ENCODE measurements at regions not wholly inside any gene's neighbourhood (a gene's known extent, or its start where the extent isn't known, plus 50 kb on each side); places are given as distances from the start of the nearest gene placed in this dataset.

DNA sequence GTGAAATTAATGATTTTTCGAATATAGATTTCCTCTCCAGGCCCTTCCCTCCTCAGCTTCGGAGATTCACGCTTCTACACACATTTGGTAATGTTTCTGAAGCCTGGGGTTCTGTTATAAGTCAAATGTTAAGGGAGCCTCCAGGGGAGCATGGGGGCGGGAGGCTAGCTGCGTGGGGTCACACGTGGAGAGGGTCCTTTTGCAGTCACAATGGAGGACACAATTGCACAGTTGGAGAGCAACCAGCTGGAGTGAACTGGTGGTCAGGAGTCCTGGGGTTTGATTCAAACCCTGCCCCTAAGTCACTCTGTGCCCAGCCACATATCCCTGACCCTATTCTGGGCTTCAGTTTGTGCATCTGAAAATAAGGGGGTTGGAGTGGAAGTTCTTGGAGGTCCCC, 481.4 kb downstream of the CDK5RAP2 start:
- H3K4me1 ChIP-seq (ENCODE audit: control insufficient read depth, insufficient read depth, low read length), result no peaks in the 10 kb centered on the region
- no peak overlapping the region for H3K27ac ChIP-seq (ENCODE audit: low read depth, low read length)
- no peak overlapping the region for H3K9ac ChIP-seq (ENCODE audit: low read length)
- H3K36me3 ChIP-seq (ENCODE audit: control insufficient read depth, insufficient read depth, low read length), result no peaks in the 10 kb centered on the region
- no peak overlapping the region for H3K4me3 ChIP-seq (ENCODE audit: low read length)
- H3K27me3 ChIP-seq (ENCODE audit: control insufficient read depth, insufficient read depth, low read length), result no peaks in the 10 kb centered on the region

DNA sequence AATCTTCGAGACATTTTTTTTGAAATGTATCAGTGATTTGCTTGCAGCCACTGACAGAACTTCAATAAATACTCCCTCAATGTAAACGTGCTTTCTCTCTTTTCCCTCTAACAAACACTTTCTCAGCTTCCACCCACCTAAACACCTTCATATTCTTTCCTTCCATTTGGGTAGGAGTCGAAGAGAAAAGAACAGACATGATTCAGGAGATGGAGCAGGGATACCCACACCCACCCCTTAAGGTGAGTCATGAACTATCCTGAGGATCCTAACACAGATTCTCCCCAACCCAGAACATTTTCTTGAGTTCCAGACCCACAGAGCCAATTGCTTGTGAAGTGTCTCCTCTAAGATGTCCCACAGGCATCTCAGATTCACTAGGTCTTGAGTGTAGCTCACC, 488.8 kb downstream of the CDK5RAP2 start:
- Histone ChIP-seq H3K27me3 (ENCODE audit: control insufficient read depth, insufficient read depth, low read length) (no peaks in the 10 kb centered on the region), H3K27ac (ENCODE audit: low read depth, low read length) (no peak overlapping the region), H3K4me1 (ENCODE audit: control insufficient read depth, insufficient read depth, low read length) (no peaks in the 10 kb centered on the region), H3K36me3 (ENCODE audit: control insufficient read depth, insufficient read depth, low read length) (no peaks in the 10 kb centered on the region), H3K4me3 (ENCODE audit: low read length) (no peak overlapping the region), H3K9ac (ENCODE audit: low read length) (no peak overlapping the region)

GRCh38 chr9:120080849-120081248, 499.1 kb downstream of the CDK5RAP2 start:
- H3K27ac ChIP-seq (ENCODE audit: low read depth, low read length), result no peak overlapping the region
- no peaks in the 10 kb centered on the region for H3K4me1 ChIP-seq (ENCODE audit: control insufficient read depth, insufficient read depth, low read length)
- H3K9ac ChIP-seq (ENCODE audit: low read length), result no peak overlapping the region
- no peak overlapping the region for H3K4me3 ChIP-seq (ENCODE audit: low read length)
- H3K36me3 ChIP-seq (ENCODE audit: control insufficient read depth, insufficient read depth, low read length), result no peaks in the 10 kb centered on the region
- H3K27me3 ChIP-seq (ENCODE audit: control insufficient read depth, insufficient read depth, low read length), result no peaks in the 10 kb centered on the region

- no peak overlapping the region for H3K27ac ChIP-seq (ENCODE audit: low read depth, low read length)
Measured at GRCh38 chr9:120078112-120078511, 501.9 kb downstream of the CDK5RAP2 start.

GRCh38 chr9:120071760-120072159, 508.2 kb downstream of the CDK5RAP2 start:
- no peaks in the 10 kb centered on the region for H3K27me3 ChIP-seq (ENCODE audit: control insufficient read depth, insufficient read depth, low read length)
- no peak overlapping the region for H3K27ac ChIP-seq (ENCODE audit: low read depth, low read length)
- H3K9ac ChIP-seq (ENCODE audit: low read length), result no peak overlapping the region
- H3K36me3 ChIP-seq (ENCODE audit: control insufficient read depth, insufficient read depth, low read length), result no peaks in the 10 kb centered on the region
- no peaks in the 10 kb centered on the region for H3K4me1 ChIP-seq (ENCODE audit: control insufficient read depth, insufficient read depth, low read length)
- no peak overlapping the region for H3K4me3 ChIP-seq (ENCODE audit: low read length)

More at GRCh38 chr9:120078112-120078511, 501.9 kb downstream of the CDK5RAP2 start:
- H3K4me3 ChIP-seq (ENCODE audit: low read length), result no peak overlapping the region
- no peaks in the 10 kb centered on the region for H3K27me3 ChIP-seq (ENCODE audit: control insufficient read depth, insufficient read depth, low read length)
- H3K9ac ChIP-seq (ENCODE audit: low read length), result no peak overlapping the region
- H3K4me1 ChIP-seq (ENCODE audit: control insufficient read depth, insufficient read depth, low read length), result no peaks in the 10 kb centered on the region
- no peaks in the 10 kb centered on the region for H3K36me3 ChIP-seq (ENCODE audit: control insufficient read depth, insufficient read depth, low read length)

DNA sequence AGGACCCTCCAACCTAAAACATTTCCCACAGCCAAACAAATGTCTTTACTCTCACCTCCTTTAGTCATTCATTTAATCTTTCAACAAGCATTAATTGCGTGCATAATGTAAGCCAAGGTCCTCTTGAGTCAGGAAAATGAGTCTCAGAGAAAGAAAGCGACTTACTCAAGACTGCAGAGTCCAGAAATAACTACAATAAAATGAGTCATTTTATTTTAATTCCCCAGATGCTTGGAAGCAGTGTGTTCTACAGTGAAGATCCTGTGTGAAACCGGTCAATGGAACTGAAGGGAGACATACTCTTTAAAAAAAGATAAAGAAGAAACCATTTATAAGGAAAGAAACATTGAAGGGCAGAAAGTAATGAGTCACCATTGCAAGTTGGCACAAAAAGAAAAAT, 513.7 kb downstream of the CDK5RAP2 start:
- Histone ChIP-seq H3K27ac (ENCODE audit: low read depth, low read length) (no peak overlapping the region), H3K27me3 (ENCODE audit: control insufficient read depth, insufficient read depth, low read length) (no peaks in the 10 kb centered on the region), H3K4me3 (ENCODE audit: low read length) (no peak overlapping the region), H3K36me3 (ENCODE audit: control insufficient read depth, insufficient read depth, low read length) (no peaks in the 10 kb centered on the region), H3K9ac (ENCODE audit: low read length) (no peak overlapping the region), H3K4me1 (ENCODE audit: control insufficient read depth, insufficient read depth, low read length) (no peaks in the 10 kb centered on the region)

GRCh38 chr9:120065151-120065550, 514.8 kb downstream of the CDK5RAP2 start:
- Histone ChIP-seq H3K4me3 (ENCODE audit: low read length) (no peak overlapping the region), H3K36me3 (ENCODE audit: control insufficient read depth, insufficient read depth, low read length) (no peaks in the 10 kb centered on the region)

GRCh38 chr9:120045011-120045410, 535.0 kb downstream of the CDK5RAP2 start:
- Histone ChIP-seq H3K27ac (ENCODE audit: low read depth, low read length) (no peak overlapping the region), H3K4me3 (ENCODE audit: low read length) (no peak overlapping the region), H3K27me3 (ENCODE audit: control insufficient read depth, insufficient read depth, low read length) (no peaks in the 10 kb centered on the region), H3K4me1 (ENCODE audit: control insufficient read depth, insufficient read depth, low read length) (no peaks in the 10 kb centered on the region), H3K9ac (ENCODE audit: low read length) (no peak overlapping the region), H3K36me3 (ENCODE audit: control insufficient read depth, insufficient read depth, low read length) (no peaks in the 10 kb centered on the region)

More at GRCh38 chr9:120065151-120065550, 514.8 kb downstream of the CDK5RAP2 start:
- Histone ChIP-seq H3K4me1 (ENCODE audit: control insufficient read depth, insufficient read depth, low read length) (no peaks in the 10 kb centered on the region), H3K27me3 (ENCODE audit: control insufficient read depth, insufficient read depth, low read length) (no peaks in the 10 kb centered on the region), H3K9ac (ENCODE audit: low read length) (no peak overlapping the region), H3K27ac (ENCODE audit: low read depth, low read length) (no peak overlapping the region)

DNA sequence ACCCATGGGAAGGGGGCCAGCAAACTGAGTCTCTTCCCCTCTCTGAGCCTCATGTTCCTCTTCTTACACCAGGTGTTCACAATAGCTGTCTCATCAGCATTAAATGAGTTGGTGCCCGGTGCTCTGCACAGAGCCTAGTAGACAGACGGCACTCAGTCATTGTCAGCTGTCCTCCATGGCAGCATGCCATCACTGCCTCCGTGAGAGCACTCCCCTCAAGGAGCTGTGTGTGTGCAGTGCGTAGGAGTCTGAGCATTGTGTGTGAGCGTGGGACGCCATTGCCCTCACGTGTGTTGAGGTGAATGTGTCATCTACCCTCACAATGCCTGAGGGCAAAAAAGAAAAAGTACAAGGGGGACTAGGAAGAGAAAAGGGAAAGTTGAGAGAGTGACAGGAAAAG, 536.5 kb downstream of the CDK5RAP2 start:
- no peaks in the 10 kb centered on the region for H3K27me3 ChIP-seq (ENCODE audit: control insufficient read depth, insufficient read depth, low read length)
- H3K27ac ChIP-seq (ENCODE audit: low read depth, low read length), result no peak overlapping the region
- no peaks in the 10 kb centered on the region for H3K4me1 ChIP-seq (ENCODE audit: control insufficient read depth, insufficient read depth, low read length)
- H3K36me3 ChIP-seq (ENCODE audit: control insufficient read depth, insufficient read depth, low read length), result no peaks in the 10 kb centered on the region
- no peak overlapping the region for H3K4me3 ChIP-seq (ENCODE audit: low read length)
- no peak overlapping the region for H3K9ac ChIP-seq (ENCODE audit: low read length)

DNA sequence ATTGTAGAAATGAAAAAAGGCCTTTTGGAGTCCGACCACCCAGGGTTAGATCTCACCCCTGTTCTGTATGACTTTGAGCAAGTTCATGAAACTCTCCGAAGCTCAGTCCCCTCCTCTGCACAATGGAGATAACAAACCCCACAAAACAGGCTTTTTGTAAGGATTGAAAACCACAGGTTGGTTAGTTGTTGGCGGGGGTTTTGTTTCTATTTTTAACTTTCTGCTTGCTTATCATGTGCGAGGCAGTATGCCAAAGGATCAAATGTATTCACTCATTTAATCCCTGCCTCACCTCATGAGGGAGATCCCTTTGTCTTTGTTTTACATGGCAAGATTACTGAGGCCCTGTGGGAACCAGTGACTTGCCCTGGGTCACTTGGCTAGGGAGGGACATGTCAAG, 539.1 kb downstream of the CDK5RAP2 start:
- H3K4me1 ChIP-seq (ENCODE audit: control insufficient read depth, insufficient read depth, low read length), result no peaks in the 10 kb centered on the region
- no peak overlapping the region for H3K4me3 ChIP-seq (ENCODE audit: low read length)
- no peak overlapping the region for H3K9ac ChIP-seq (ENCODE audit: low read length)
- no peaks in the 10 kb centered on the region for H3K36me3 ChIP-seq (ENCODE audit: control insufficient read depth, insufficient read depth, low read length)
- no peaks in the 10 kb centered on the region for H3K27me3 ChIP-seq (ENCODE audit: control insufficient read depth, insufficient read depth, low read length)
- no peak overlapping the region for H3K27ac ChIP-seq (ENCODE audit: low read depth, low read length)

DNA sequence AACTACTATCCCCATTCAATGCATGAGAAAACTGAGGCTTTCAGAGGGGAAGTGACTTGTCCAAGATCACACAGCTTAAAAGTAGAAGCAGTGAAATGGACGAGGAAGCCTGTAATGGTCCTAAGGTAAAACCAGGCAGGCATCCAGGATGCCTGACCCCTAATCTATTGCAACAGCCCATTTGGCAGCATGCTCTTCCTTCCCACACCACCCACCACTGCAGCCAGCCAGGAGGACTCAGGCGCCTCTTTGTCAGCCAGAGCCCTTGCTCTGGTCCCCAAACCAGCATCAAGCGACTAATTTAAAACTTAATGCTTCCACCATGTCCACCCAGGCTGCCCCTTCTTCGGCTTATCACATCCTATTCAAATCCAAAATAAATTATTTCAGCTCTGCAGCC, 541.6 kb downstream of the CDK5RAP2 start:
- no peaks in the 10 kb centered on the region for H3K27me3 ChIP-seq (ENCODE audit: control insufficient read depth, insufficient read depth, low read length)
- H3K4me1 ChIP-seq (ENCODE audit: control insufficient read depth, insufficient read depth, low read length), result no peaks in the 10 kb centered on the region
- no peaks in the 10 kb centered on the region for H3K36me3 ChIP-seq (ENCODE audit: control insufficient read depth, insufficient read depth, low read length)
- no peak overlapping the region for H3K9ac ChIP-seq (ENCODE audit: low read length)
- H3K4me3 ChIP-seq (ENCODE audit: low read length), result no peak overlapping the region
- H3K27ac ChIP-seq (ENCODE audit: low read depth, low read length), result no peak overlapping the region

DNA sequence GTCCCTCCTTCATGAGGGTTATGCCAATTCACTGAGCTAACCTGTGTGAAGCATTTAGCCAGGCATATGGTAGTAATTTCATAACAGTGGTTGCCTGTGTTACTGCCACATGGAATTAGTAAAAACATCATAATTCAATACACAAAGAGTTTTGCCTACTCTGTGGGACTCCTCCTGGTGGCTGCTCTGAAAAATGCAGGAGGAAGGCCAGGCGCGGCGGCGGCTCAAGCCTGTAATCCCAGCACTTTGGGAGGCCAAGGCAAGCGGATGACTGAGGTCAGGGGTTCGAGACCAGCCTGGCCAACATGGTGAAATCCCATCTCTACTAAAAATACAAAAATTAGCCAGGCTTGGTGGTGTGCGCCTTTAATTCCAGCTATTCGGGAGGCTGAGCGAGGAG, 547.3 kb downstream of the CDK5RAP2 start:
- H3K4me3 ChIP-seq (ENCODE audit: low read length), result no peak overlapping the region
- H3K36me3 ChIP-seq (ENCODE audit: control insufficient read depth, insufficient read depth, low read length), result no peaks in the 10 kb centered on the region
- no peak overlapping the region for H3K9ac ChIP-seq (ENCODE audit: low read length)
- no peaks in the 10 kb centered on the region for H3K4me1 ChIP-seq (ENCODE audit: control insufficient read depth, insufficient read depth, low read length)
- H3K27ac ChIP-seq (ENCODE audit: low read depth, low read length), result no peak overlapping the region
- no peaks in the 10 kb centered on the region for H3K27me3 ChIP-seq (ENCODE audit: control insufficient read depth, insufficient read depth, low read length)

DNA sequence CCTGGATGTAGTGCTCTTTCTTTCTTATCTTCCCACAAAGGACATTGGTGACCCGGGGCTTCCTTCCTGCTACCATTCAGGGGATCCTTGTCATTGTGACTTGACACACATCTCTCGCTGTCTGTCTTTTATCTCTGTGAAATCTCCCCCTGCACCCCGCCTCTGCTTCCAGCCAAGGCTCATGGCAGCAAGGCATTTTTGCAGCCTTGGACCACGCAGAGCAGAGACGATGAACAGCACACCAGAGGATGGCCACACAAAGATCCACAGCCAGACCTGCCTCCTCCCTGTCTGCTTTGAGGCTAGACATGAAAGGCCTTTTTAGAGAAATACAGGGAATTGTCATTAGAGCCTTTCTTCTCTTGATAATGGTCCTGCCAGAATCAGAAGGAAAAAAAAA, 549.1 kb downstream of the CDK5RAP2 start:
- no peak overlapping the region for H3K9ac ChIP-seq (ENCODE audit: low read length)
- no peaks in the 10 kb centered on the region for H3K36me3 ChIP-seq (ENCODE audit: control insufficient read depth, insufficient read depth, low read length)
- no peaks in the 10 kb centered on the region for H3K27me3 ChIP-seq (ENCODE audit: control insufficient read depth, insufficient read depth, low read length)
- no peaks in the 10 kb centered on the region for H3K4me1 ChIP-seq (ENCODE audit: control insufficient read depth, insufficient read depth, low read length)
- H3K4me3 ChIP-seq (ENCODE audit: low read length), result no peak overlapping the region
- no peak overlapping the region for H3K27ac ChIP-seq (ENCODE audit: low read depth, low read length)
